Keratinocyte (primary cell): ENCODE measurements at regions not wholly inside any gene's neighbourhood (a gene's known extent, or its start where the extent isn't known, plus 50 kb on each side); places are given as distances from the start of the nearest gene placed in this dataset.

ENCODE experiments used
- DNase-seq: peaks from one replicate; pipeline ENCODE4 v3.0.0-alpha.2; 2011; ENCODE audit warnings: low read depth, missing footprints, low spot score
- FAIRE-seq: peaks from 2 replicates; lab custom pipeline; 2011; peaks lifted over from hg19 to GRCh38; lab: Jason Lieb, UNC
- H2AFZ ChIP-seq: 2 replicates; pipeline ENCODE4 v1.6.0; 2012; ENCODE audit warnings: low read length, control low read depth, inconsistent platforms; ENCODE audit not compliant: control insufficient read depth
- H3K27ac ChIP-seq: 2 replicates; pipeline ENCODE4 v1.5.1; 2011; ENCODE audit warnings: low read length; ENCODE audit not compliant: control insufficient read depth, insufficient read depth
- H3K27me3 ChIP-seq: 3 replicates; pipeline ENCODE4 v1.6.0; 2011; ENCODE audit warnings: low read length; ENCODE audit not compliant: control insufficient read depth, insufficient read depth; ENCODE audit errors: extremely low read depth
- H3K36me3 ChIP-seq, 2 experiments: 2 replicates in 1 of 2; 3 replicates in 1 of 2; pipeline ENCODE4 v1.5.1; 2011; ENCODE audit warnings: low read length in 2 of 2, mild to moderate bottlenecking in 1 of 2; ENCODE audit not compliant: control insufficient read depth in 2 of 2, insufficient read depth in 2 of 2; ENCODE audit errors: extremely low read depth in 1 of 2
- H3K4me1 ChIP-seq: 3 replicates; pipeline ENCODE4 v1.5.1; 2011; ENCODE audit warnings: low read length; ENCODE audit not compliant: control insufficient read depth, insufficient read depth; ENCODE audit errors: extremely low read depth
- H3K4me2 ChIP-seq: 3 replicates; pipeline ENCODE4 v1.6.0; 2011; ENCODE audit warnings: low read depth, low read length; ENCODE audit not compliant: control insufficient read depth, insufficient read depth; ENCODE audit errors: extremely low read depth
- H3K4me3 ChIP-seq, 3 experiments: fragments of 200-600 bp in 1 of 3; sonication (generic) in 1 of 3; 2 replicates in 2 of 3; 3 replicates in 1 of 3; pipeline ENCODE4 v1.5.1; 2011 to 2016; ENCODE audit warnings: low read length in 3 of 3, mild to moderate bottlenecking in 3 of 3, control low read depth in 2 of 3, inconsistent platforms in 1 of 3, low read depth in 1 of 3, mixed read lengths in 1 of 3, mixed run types in 1 of 3, moderate library complexity in 1 of 3; ENCODE audit not compliant: control insufficient read depth in 2 of 3, insufficient read depth in 2 of 3; ENCODE audit errors: extremely low read depth in 1 of 3
- H3K79me2 ChIP-seq: 2 replicates; pipeline ENCODE4 v1.6.0; 2012; ENCODE audit warnings: low read length; ENCODE audit not compliant: control insufficient read depth, insufficient read depth
- H3K9ac ChIP-seq: 3 replicates; pipeline ENCODE4 v1.6.0; 2011; ENCODE audit warnings: low read length; ENCODE audit not compliant: control insufficient read depth, insufficient read depth; ENCODE audit errors: extremely low read depth
- H3K9me1 ChIP-seq: 3 replicates; pipeline ENCODE4 v1.6.0; 2011; ENCODE audit warnings: low read length; ENCODE audit not compliant: control insufficient read depth, insufficient read depth; ENCODE audit errors: extremely low read depth
- H3K9me3 ChIP-seq: 2 replicates; pipeline ENCODE4 v1.5.1; 2012; ENCODE audit warnings: low read depth, low read length; ENCODE audit not compliant: control insufficient read depth
- H4K20me1 ChIP-seq: 3 replicates; pipeline ENCODE4 v1.6.0; 2011; ENCODE audit warnings: low read length; ENCODE audit not compliant: control insufficient read depth, insufficient read depth; ENCODE audit errors: extremely low read depth
- EZH2 ChIP-seq: IDR thresholded peaks from one replicate; pipeline ENCODE4 v1.6.1; 2012; ENCODE audit warnings: inconsistent platforms, mild to moderate bottlenecking, low read length, moderate library complexity
- dilution Hi-C: fragments of 300-500 bp; cut with MboI; formaldehyde crosslinking; loops from one replicate; pipeline ENCODE4 v1.7.0; 2020; ENCODE audit warnings: low sequenced_read_pairs; ENCODE audit not compliant: extremely low pct_ligation_motif_present
- TF ChIP-seq, protein P1 (sequence below), 3 experiments: IDR thresholded peaks in 1 of 3; conservative IDR thresholded peaks in 1 of 3; optimal IDR thresholded peaks in 1 of 3; 2 replicates in 2 of 3; 3 replicates in 1 of 3; pipeline versions ENCODE3 to v1.5.1; 2011; ENCODE audit warnings: low read length in 3 of 3, mild to moderate bottlenecking in 3 of 3, moderate library complexity in 2 of 3, control low read depth in 1 of 3, inconsistent platforms in 1 of 3; ENCODE audit not compliant: insufficient read depth in 2 of 3; ENCODE audit errors: extremely low read depth in 1 of 3

DNA sequence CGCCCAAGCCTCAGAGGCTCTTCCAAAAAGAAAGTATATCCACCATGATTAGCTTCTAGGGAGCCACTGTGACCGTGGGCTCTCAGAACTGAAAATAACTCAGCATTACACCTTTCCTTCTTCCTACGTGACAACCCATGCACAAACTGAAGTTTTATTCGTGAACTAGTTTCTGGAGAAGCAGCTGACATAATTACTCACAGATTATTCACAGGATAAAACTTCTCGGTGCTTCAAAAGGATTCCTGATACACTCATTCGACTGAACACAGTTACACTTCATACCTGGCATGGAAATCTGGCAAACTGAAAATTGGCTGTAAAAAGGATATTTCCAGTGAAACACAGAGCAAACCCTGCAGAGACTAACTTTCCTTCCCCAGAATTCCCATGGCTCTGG, 139.2 kb upstream of the PTER start:
- dilution Hi-C loops: no loop called here
- Histone ChIP-seq H3K4me1 (no peaks in the 10 kb centered on the region), H4K20me1 (no peaks in the 10 kb centered on the region), H3K9me1 (no peaks in the 10 kb centered on the region), H3K9me3 (no peaks in the 10 kb centered on the region), H3K79me2 (no peaks in the 10 kb centered on the region), H3K4me2 (no peak overlapping the region), H2AFZ (no peak overlapping the region), H3K27me3 (no peaks in the 10 kb centered on the region), H3K36me3 (no peaks in the 10 kb centered on the region), H3K27ac (no peak overlapping the region), H3K9ac (no peak overlapping the region), H3K4me3 (no peak overlapping the region)
- TF ChIP-seq EZH2: no peak
- TF ChIP-seq, protein P1, sequence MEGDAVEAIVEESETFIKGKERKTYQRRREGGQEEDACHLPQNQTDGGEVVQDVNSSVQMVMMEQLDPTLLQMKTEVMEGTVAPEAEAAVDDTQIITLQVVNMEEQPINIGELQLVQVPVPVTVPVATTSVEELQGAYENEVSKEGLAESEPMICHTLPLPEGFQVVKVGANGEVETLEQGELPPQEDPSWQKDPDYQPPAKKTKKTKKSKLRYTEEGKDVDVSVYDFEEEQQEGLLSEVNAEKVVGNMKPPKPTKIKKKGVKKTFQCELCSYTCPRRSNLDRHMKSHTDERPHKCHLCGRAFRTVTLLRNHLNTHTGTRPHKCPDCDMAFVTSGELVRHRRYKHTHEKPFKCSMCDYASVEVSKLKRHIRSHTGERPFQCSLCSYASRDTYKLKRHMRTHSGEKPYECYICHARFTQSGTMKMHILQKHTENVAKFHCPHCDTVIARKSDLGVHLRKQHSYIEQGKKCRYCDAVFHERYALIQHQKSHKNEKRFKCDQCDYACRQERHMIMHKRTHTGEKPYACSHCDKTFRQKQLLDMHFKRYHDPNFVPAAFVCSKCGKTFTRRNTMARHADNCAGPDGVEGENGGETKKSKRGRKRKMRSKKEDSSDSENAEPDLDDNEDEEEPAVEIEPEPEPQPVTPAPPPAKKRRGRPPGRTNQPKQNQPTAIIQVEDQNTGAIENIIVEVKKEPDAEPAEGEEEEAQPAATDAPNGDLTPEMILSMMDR (optimal IDR thresholded peaks at IDR 0.05 in 1 of 3, IDR thresholded peaks at IDR 0.05 in 1 of 3, conservative IDR thresholded peaks at IDR 0.05 in 1 of 3; ENCODE audit: extremely low read depth in 1 of 3, insufficient read depth in 2 of 3, low read length in 3 of 3): no peak
- no peak for DNase-seq
- FAIRE-seq: no peak

DNA sequence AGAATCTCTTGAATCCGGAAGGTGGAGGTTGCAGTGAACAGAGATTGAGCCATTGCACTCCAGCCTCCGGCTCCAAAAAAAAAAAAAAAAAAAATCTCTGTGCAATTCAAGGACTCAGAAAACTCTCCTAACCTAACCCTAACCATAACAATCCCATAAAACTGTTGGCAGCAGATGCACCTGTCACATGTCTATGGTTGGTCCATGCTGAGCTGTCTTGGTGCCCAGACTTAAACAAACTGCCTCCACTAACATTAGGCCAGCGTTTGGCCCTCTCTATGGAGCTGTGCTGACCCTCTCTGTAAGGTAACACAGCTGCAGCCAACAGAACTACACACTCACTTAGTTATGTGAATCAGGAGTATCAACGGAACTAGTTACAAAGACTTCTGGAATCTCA, 132.5 kb upstream of the PTER start:
- TF ChIP-seq EZH2: no peak
- TF ChIP-seq, protein P1 (optimal IDR thresholded peaks at IDR 0.05 in 1 of 3, IDR thresholded peaks at IDR 0.05 in 1 of 3, conservative IDR thresholded peaks at IDR 0.05 in 1 of 3; ENCODE audit: extremely low read depth in 1 of 3, insufficient read depth in 2 of 3, low read length in 3 of 3): no peak
- H4K20me1 ChIP-seq: no peaks in the 10 kb centered on the region

More for the DNA sequence above, 132.5 kb upstream of the PTER start:
- Histone ChIP-seq H3K9me1 (no peaks in the 10 kb centered on the region), H3K27ac (no peak overlapping the region), H3K9me3 (no peaks in the 10 kb centered on the region), H3K36me3 (no peaks in the 10 kb centered on the region), H3K79me2 (no peaks in the 10 kb centered on the region), H2AFZ (no peak overlapping the region), H3K4me1 (no peaks in the 10 kb centered on the region), H3K27me3 (no peaks in the 10 kb centered on the region), H3K9ac (no peak overlapping the region), H3K4me3 (no peak overlapping the region), H3K4me2 (no peak overlapping the region)
- no peak for FAIRE-seq
- DNase-seq: no peak
- dilution Hi-C loops: no loop called here
